CD14-positive monocyte (primary cell): ENCODE measurements at regions not wholly inside any gene's neighbourhood (a gene's known extent, or its start where the extent isn't known, plus 50 kb on each side); places are given as distances from the start of the nearest gene placed in this dataset.
A peak's percentile ranks its signal among the peaks of the same experiment; 100 is the strongest.

Experiments used
- DNase-seq, 3 donors: peaks; one replicate each; pipeline ENCODE4 v3.0.0-alpha.2; 2011 to 2022
- H2AFZ ChIP-seq: 2 replicates; pipeline ENCODE4 v1.6.0; 2012; ENCODE audit warnings: mild to moderate bottlenecking, low read depth, low read length, inconsistent platforms; ENCODE audit not compliant: insufficient read depth, poor library complexity, severe bottlenecking
- H3K27ac ChIP-seq, 2 donors: 1 replicate in 1 of 2; 2 replicates in 1 of 2; pipeline ENCODE4 v1.5.1; 2012 to 2013; ENCODE audit warnings: low read length in 2 of 2, control low read depth in 1 of 2, inconsistent platforms in 1 of 2, low read depth in 1 of 2, mild to moderate bottlenecking in 1 of 2
- H3K27me3 ChIP-seq, 2 donors: one replicate each; pipeline versions ENCODE4 v1.6.0 to v1.6.1; 2011 to 2013; ENCODE audit warnings: low read length in 2 of 2; ENCODE audit not compliant: control insufficient read depth in 2 of 2, insufficient read depth in 2 of 2
- H3K36me3 ChIP-seq, 2 donors: replicated peaks in 1 of 2; 1 replicate in 1 of 2; 2 replicates in 1 of 2; pipeline versions ENCODE4 v1.5.1 to v1.6.1; 2012 to 2013; ENCODE audit warnings: low read length in 2 of 2, control low read depth in 1 of 2, inconsistent platforms in 1 of 2, mild to moderate bottlenecking in 1 of 2; ENCODE audit not compliant: insufficient read depth in 2 of 2, control insufficient read depth in 1 of 2
- H3K4me1 ChIP-seq, 2 donors: 1 replicate in 1 of 2; 2 replicates in 1 of 2; pipeline versions ENCODE4 v1.5.1 to v1.6.1; 2012 to 2013; ENCODE audit warnings: low read length in 2 of 2, control low read depth in 1 of 2, inconsistent platforms in 1 of 2, mild to moderate bottlenecking in 1 of 2, moderate library complexity in 1 of 2; ENCODE audit not compliant: insufficient read depth in 2 of 2, control insufficient read depth in 1 of 2
- H3K4me2 ChIP-seq: replicated peaks from 2 replicates; pipeline ENCODE3; 2012; ENCODE audit warnings: low read length, moderate library complexity, mild to moderate bottlenecking; ENCODE audit not compliant: poor library complexity, severe bottlenecking; ENCODE audit errors: extremely low read depth
- H3K4me3 ChIP-seq, 3 experiments: fragments of 200-600 bp in 1 of 3; sonication (generic) in 1 of 3; replicated peaks in 1 of 3; 1 replicate in 2 of 3; 2 replicates in 1 of 3; pipeline ENCODE4 v1.5.1; 2011 to 2013; ENCODE audit warnings: low read length in 3 of 3, mild to moderate bottlenecking in 3 of 3, control low read depth in 2 of 3, low read depth in 2 of 3, inconsistent platforms in 1 of 3, moderate library complexity in 1 of 3
- H3K79me2 ChIP-seq: 2 replicates; pipeline ENCODE4 v1.6.0; 2012; ENCODE audit warnings: mild to moderate bottlenecking, control low read depth, inconsistent platforms, low read length, moderate library complexity; ENCODE audit not compliant: insufficient read depth
- H3K9ac ChIP-seq: 2 replicates; pipeline ENCODE4 v1.6.0; 2017; ENCODE audit warnings: low read length, mild to moderate bottlenecking; ENCODE audit not compliant: insufficient read depth, poor library complexity, severe bottlenecking
- H3K9me3 ChIP-seq, 2 donors: replicated peaks in 1 of 2; 1 replicate in 1 of 2; 2 replicates in 1 of 2; pipeline versions ENCODE4 v1.5.1 to v1.6.1; 2012 to 2013; ENCODE audit warnings: low read length in 2 of 2, control low read depth in 1 of 2; ENCODE audit not compliant: control insufficient read depth in 1 of 2, insufficient read depth in 1 of 2
- H4K20me1 ChIP-seq: 2 replicates; pipeline ENCODE4 v1.6.0; 2012; ENCODE audit warnings: mild to moderate bottlenecking, low read length, control low read depth, moderate library complexity; ENCODE audit not compliant: insufficient read depth
- H3K27ac Mint-ChIP-seq, 7 donors: one replicate each; pipeline ENCODE4 v1.8.0; 2020; ENCODE audit warnings: mild to moderate bottlenecking in 7 of 7, mixed read lengths in 7 of 7, moderate library complexity in 6 of 7, inconsistent platforms in 2 of 7
- H3K27me3 Mint-ChIP-seq, 3 donors: one replicate each; pipeline ENCODE4 v1.8.0; 2021 to 2022; ENCODE audit warnings: low read depth in 3 of 3, mild to moderate bottlenecking in 3 of 3, mixed read lengths in 3 of 3, moderate library complexity in 3 of 3, inconsistent platforms in 1 of 3
- H3K36me3 Mint-ChIP-seq, 2 donors: one replicate each; pipeline ENCODE4 v1.8.0; 2020; ENCODE audit warnings: mixed read lengths in 2 of 2, inconsistent platforms in 1 of 2, mild to moderate bottlenecking in 1 of 2
- H3K4me1 Mint-ChIP-seq: one replicate; pipeline ENCODE4 v1.8.0; 2020; ENCODE audit warnings: mild to moderate bottlenecking, mixed read lengths
- H3K4me3 Mint-ChIP-seq, 2 donors: one replicate each; pipeline ENCODE4 v1.8.0; 2020; ENCODE audit warnings: mild to moderate bottlenecking in 2 of 2, mixed read lengths in 2 of 2, moderate library complexity in 1 of 2
- H3K9me3 Mint-ChIP-seq, 7 donors: one replicate each; pipeline ENCODE4 v1.8.0; 2020 to 2022; ENCODE audit warnings: mixed read lengths in 7 of 7, mild to moderate bottlenecking in 6 of 7, moderate library complexity in 6 of 7, inconsistent platforms in 2 of 7
- WGBS: methylation state at CpG from one replicate; pipeline ENCODE4 v1.1.5; 2013; ENCODE audit warnings: missing lambda C conversion rate; ENCODE audit not compliant: insufficient coverage; 5-methylcytosine and 5-hydroxymethylcytosine counted together
- intact Hi-C, 2 donors: fragments of 100-400 bp; cut with micrococcal nuclease; formaldehyde crosslinking; loops; one replicate each; pipeline versions ENCODE4 v1.15.0 to v1.15.1; 2023
- TF ChIP-seq, protein P1 (sequence below): fragments of 200-600 bp; IDR thresholded peaks from one replicate; pipeline ENCODE4 v1.8.0; 2022; ENCODE audit warnings: antibody characterized with exemption, mild to moderate bottlenecking

DNA sequence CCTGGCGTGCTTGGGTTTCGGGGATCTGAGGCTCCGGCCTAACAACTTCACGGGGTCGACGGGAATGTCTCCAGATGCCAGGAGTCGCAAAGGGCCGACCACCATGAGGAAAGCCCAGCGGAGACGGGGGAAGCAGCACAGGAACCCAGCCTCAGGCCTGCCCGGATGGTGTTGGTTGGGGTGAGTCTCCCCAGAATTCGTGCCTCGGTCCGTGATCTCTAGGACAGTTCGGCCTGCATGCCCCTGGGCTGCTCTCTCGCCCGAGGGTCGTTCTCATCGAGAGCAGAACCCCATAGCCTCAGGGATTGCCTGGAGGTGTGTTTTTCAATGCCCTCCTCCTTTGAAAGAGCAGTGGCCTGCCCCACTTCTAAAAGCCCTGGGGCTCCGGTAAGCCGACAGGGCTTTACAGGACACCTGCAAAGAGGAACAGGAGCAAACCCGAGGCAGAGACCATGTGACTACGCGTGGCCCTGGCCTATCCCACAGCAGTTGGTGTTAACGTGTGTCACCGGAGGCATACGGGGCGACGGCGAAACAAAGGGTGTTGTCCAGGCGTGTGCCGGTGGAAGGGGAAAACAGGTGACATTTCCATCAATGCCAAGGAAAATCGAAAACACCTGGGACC lies 973.1 kb upstream of the DEFB115 start:
- peaks cover 38 to 40% of the 10 kb centered on the region in 2 donors for H3K9me3 ChIP-seq
- H3K36me3 ChIP-seq, result no peaks in the 10 kb centered on the region
- no peaks in the 10 kb centered on the region for H4K20me1 ChIP-seq
- 74% methylated on average over 32 of the region's 33 CpGs for WGBS
- peak overlapping the region; percentile 61 for H3K4me3 Mint-ChIP-seq
- H3K27me3 Mint-ChIP-seq, result peaks cover 0 to 16% (median 5%) of the 10 kb centered on the region in 3 donors
- H3K27ac ChIP-seq, result no peak overlapping the region
- H2AFZ ChIP-seq, result no peak overlapping the region
- no peaks in the 10 kb centered on the region for H3K79me2 ChIP-seq
- TF ChIP-seq, protein P1, sequence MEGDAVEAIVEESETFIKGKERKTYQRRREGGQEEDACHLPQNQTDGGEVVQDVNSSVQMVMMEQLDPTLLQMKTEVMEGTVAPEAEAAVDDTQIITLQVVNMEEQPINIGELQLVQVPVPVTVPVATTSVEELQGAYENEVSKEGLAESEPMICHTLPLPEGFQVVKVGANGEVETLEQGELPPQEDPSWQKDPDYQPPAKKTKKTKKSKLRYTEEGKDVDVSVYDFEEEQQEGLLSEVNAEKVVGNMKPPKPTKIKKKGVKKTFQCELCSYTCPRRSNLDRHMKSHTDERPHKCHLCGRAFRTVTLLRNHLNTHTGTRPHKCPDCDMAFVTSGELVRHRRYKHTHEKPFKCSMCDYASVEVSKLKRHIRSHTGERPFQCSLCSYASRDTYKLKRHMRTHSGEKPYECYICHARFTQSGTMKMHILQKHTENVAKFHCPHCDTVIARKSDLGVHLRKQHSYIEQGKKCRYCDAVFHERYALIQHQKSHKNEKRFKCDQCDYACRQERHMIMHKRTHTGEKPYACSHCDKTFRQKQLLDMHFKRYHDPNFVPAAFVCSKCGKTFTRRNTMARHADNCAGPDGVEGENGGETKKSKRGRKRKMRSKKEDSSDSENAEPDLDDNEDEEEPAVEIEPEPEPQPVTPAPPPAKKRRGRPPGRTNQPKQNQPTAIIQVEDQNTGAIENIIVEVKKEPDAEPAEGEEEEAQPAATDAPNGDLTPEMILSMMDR, result no peak
- no peak overlapping the region for H3K9ac ChIP-seq
- peaks cover 0 to 73% (median 36%) of the 10 kb centered on the region in 7 donors for H3K9me3 Mint-ChIP-seq
- no peak overlapping the region for H3K4me3 ChIP-seq
- no peak overlapping the region for H3K27ac Mint-ChIP-seq
- no peak for DNase-seq
- intact Hi-C loops, result no loop called here
- H3K36me3 Mint-ChIP-seq, result no peaks in the 10 kb centered on the region
- no peaks in the 10 kb centered on the region for H3K27me3 ChIP-seq
- H3K4me1 ChIP-seq, result no peaks in the 10 kb centered on the region
- peaks cover 13% of the 10 kb centered on the region for H3K4me1 Mint-ChIP-seq
- H3K4me2 ChIP-seq, result no peak overlapping the region

DNA sequence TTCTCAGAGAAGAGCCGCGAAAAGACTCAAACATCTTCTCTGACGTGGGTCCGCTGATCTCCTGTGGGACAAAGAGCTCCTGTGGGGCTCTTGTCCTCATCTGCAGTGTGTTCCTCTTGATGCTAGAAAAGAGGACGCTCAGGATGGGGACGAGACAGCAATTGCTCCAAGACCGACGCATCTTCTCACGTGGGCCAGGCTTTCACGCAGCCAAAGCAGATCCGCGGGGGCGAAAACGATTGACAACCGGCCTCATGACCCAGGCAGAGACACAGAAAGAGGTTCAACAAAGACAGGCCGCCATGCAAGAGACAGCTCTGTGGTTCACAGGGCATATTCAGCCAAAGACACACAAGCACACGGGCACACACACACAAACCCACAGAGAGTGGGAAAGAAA lies 971.8 kb upstream of the DEFB115 start:
- peaks cover 0 to 78% (median 35%) of the 10 kb centered on the region in 7 donors for H3K9me3 Mint-ChIP-seq

More for the DNA sequence above, 971.8 kb upstream of the DEFB115 start:
- Mint-ChIP-seq H3K27me3 (peaks cover 0 to 17% (median 5%) of the 10 kb centered on the region in 3 donors), H3K27ac (no peak overlapping the region), H3K4me3 (no peak overlapping the region), H3K36me3 (no peaks in the 10 kb centered on the region), H3K4me1 (peaks cover 24% of the 10 kb centered on the region)
- no peak overlapping the region for H3K27ac ChIP-seq
- no peaks in the 10 kb centered on the region for H3K36me3 ChIP-seq
- intact Hi-C loops, result no loop called here
- H3K9ac ChIP-seq, result no peak overlapping the region
- H4K20me1 ChIP-seq, result no peaks in the 10 kb centered on the region
- no peak overlapping the region for H2AFZ ChIP-seq
- no peak overlapping the region for H3K4me2 ChIP-seq
- TF ChIP-seq, protein P1, result no peak
- no peaks in the 10 kb centered on the region for H3K4me1 ChIP-seq
- DNase-seq, result no peak
- 88% methylated on average over 15 of the region's 17 CpGs for WGBS
- no peak overlapping the region for H3K4me3 ChIP-seq
- peaks cover 35 to 38% of the 10 kb centered on the region in 2 donors for H3K9me3 ChIP-seq
- H3K79me2 ChIP-seq, result no peaks in the 10 kb centered on the region
- no peaks in the 10 kb centered on the region for H3K27me3 ChIP-seq
